ENCODE measurements at regions not wholly inside any gene's neighbourhood (a gene's known extent, or its start where the extent isn't known, plus 50 kb on each side); places are given as distances from the start of the nearest gene placed in this dataset.

DNA sequence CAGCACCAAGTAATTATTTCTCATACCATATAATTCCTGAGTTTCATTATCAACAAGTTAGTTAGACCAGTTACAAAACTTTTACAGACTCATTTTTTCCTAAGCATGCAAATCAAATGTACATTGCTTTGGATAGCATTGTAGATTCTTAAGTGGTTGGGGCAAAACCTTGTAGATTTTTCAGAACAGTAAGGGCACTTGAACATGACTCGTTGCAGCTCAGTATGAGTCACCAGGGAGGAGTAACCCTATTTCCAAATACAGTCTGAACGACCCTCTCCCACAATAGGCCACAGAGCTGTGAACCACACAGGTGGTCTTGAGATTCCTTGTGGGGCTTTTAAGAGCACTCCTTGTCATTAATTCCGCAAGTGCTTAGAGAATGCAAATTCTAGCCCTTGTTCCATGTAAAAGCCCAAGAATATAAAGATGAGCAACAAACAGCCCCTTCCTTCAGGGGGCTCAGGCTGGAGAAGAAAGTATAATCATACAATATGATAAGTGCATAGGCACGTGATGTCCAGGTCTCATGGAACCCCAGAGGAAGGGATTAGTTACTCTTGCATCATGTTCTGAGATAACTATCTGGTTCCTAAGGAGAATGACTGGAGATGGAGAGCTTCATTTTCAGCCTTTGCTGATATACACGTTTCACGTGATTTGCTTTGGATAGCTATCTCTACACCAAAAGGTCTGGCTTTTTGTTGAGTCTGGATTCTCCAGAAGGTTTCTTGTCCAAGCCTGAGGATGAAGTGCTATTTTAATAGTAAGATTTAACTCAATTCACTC lies 295.7 kb downstream of the KCNN2 start:
- no peak for DNase-seq (ENCODE audit: low spot score)

DNA sequence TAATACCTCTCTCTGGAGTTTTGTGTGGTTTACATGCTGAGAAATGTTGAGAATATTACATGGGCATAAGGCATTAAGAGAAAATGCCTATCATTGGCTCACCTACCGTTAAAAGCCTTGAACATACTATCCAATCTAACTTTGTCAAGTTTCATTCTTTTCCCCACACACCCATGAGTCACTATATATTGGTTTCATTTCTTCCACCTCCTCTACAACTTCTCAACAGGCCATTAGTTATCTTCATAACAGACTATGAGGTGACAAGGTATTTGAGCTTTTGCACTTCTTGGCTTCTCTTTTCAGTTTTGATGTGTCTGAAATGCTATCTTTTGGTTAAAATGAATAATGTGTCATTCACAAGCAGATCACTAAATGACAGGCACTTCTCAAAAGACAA lies 288.0 kb downstream of the KCNN2 start:
- DNase-seq (ENCODE audit: low spot score), result no peak

DNA sequence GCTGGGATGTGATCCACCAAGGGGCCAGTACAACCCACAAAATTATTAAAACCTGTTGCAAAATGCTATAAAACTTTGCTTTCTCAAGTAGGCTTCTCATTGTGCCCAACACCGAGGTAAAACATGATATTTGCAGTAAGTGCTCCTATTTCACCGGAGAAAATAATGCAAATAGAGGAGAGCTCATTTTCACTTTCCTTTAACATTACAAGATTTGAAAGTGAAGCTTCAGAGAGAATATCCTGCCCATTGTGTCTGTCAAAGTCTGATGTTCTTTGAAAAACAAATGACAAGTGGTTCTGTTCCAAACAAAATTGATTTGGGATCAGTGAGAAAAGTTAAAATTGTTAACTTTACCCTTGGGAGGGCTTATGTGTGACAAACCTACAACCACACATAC lies 287.1 kb downstream of the KCNN2 start:
- no peak for DNase-seq (ENCODE audit: low spot score)

DNA sequence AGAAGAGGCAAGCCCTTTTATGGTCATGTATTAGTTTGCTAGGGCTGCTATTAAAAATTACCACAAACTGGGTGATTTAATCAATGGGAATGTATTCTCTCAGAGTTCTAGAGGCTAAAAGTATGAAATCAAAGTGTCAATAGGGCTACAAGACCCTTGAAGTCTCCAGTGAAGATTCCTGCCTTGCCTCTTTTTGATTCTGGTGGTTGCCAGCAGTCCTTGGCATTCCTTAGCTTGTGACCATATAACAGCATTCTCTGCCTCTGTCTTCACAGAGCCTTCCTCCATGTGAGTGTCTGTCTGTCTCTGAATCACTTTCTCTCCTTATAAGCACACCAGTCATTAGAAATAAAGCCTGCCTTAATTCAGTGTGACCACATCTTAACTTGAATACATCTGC lies 282.7 kb downstream of the KCNN2 start:
- DNase-seq (ENCODE audit: low spot score), result no peak

DNA sequence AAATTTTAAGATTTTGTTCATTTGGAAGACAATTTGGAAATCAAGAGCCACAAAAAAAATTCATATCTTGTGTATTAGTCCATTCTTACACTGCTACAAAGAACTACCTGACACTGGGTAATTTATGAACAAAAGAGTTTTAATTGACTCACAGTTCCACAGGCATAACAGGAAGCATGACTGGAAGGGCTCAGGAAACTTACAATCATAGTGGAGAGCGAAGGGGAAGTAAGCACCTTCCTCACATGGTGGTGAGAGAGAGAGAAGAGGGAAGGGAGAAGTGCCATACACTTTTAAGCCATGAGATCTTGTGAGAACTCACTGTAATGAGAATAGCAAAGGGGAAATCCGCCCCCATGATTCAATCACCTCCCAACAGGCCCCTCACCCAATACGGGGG lies 274.4 kb downstream of the KCNN2 start:
- DNase-seq (ENCODE audit: low spot score), result no peak

DNA sequence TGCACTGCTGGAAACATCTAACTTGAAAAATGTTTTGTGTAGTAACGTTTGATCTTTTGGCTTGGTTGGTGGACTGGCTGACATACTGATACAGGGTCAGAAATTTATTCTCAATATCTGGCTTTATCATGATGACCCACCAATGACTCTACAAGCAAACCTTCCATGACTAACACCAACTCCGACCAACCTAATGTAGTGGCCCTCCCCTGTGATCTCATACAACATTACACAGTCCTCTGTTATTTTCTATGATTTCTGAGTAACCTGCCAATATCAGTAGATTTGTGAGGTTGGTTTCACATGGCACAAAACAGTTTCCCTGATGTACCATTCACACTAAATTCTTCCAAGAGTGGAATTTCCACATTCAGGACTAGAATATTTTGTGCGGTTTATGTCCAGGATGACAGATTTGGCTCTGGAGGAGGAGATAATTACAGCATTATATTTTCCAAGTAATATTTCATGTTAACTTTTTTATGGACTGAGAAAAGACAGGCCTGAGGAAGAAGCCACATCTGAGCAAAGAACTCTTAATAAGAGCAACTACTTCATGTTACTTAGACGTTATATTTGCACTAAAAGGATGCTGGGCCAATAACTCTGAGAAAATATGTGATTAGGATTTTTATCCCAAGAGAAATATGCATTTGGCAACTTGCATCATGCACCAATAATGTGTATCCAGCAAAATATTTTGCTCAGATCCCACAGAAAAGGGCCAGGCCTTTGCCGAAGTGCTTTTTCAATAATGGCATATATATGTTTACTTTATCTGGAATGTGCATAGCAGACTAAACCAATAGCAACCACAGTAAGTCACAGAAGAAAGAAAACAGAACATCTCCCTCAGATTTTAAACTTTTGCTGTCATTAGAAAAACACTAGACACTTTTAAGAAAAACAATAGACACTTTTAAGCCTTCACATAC lies 273.4 kb downstream of the KCNN2 start:
- no peak for DNase-seq (ENCODE audit: low spot score)

DNA sequence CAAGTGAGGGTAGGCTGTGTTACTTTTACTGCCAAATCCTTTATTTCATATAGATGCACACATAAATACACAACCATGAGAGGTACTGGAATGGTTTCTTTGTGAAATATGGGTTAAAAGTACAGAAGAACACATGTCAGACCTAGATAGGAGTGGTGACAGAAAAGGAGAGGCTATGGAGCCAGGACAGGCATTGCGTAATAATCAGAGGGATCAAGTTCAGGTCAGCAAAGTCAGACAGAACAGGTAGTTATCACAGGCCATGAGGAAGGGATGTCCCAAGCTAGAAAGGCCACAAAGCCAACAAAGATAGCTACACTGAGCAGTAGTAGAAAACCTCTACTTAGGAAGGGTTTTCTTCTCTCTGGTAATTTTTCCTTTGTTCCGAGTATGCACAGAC lies 272.6 kb downstream of the KCNN2 start:
- DNase-seq (ENCODE audit: low spot score), result no peak

DNA sequence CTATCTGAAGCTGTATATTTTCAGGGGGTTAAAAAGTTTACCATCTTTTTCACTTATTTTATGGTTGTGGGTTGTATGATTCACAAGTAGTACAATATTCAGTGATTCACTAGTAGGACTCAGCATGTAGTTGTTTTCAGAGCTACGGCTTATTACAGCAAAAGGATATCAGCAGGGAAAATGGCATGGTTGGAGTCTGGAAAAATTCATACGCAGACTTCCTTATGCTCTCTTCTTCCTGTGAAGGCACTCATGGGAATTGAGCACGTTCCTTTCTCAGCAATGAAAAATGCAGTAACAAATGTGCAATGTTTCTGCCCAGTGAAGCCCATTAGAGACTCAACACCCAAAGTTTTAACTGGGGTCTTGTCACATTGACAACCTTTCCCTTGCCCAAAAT lies 250.5 kb downstream of the KCNN2 start:
- DNase-seq (ENCODE audit: low spot score), result no peak

DNA sequence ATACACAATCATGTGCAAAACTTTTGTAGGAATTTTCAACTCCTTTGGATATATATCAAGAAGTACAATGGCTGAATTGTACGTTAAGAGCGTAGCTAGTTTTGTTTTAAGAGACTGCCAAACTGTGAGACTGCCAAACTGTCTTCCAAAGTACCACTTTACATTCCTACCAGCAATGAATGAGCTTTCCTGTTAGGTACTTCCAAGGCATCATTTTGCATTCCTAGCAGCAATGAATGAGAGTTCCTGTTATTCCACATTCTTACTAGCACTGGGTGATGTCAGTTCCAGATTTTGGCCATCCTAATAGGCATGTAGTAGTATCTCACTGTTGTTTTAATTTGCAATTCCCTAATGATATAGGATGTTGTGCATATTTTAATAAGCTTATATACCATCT lies 219.3 kb downstream of the KCNN2 start:
- no peak for DNase-seq (ENCODE audit: low spot score)

DNA sequence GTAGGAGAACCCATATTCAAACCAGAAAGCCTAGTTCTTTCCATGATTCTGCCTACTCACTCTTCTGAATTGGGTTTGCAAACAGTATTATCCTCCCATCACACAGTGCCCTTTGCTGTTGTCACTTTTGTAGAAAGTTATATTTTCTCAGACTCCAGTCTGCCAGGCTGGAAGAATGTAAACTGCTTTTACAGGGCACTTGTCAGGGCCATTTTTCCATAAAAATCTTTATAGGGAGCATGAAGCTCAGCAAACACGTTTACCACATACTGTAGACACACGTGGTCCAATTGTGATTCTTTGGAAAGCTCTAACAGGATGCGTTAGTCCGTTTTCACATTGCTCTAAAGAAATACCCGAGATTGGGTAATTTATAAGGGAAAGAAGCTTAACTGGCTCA lies 204.0 kb downstream of the KCNN2 start:
- DNase-seq (ENCODE audit: low spot score), result no peak

DNA sequence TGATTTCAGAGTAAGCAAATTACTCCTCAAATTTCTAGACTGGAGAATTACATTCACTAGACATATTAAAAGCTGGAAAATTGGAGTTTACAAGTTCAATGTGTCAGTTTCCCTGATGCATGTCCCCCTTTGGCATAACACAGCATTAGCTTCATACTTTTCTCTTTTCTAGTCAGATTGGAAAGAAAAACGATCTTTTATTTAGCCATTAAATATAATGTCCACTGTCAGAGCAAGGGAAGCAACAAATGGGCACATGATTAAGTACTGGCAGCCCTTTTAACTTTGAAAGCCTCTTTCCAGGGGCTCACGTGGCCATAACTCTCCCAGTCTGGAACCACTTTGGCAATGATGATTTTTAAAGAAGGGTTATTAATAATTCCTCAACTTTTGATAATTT lies 203.3 kb downstream of the KCNN2 start:
- no peak for DNase-seq (ENCODE audit: low spot score)

DNA sequence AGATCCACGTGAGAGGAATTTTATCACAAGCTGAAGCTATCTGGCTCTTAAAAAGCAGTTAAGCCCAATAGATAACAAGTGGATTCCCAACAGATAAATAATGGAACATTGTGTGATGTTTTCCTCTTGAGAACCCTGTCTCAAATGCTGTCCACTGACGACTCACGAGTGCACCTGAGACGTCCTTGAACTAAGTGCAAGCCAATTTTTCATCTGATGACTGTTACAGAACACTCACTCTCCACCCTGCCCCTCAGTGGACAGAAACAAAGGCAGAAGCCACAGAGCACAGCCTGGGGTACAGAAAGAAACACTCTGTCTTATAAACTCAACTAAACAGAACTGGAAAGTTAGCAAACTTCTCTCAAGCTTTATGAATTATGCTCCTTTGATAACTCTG lies 199.5 kb downstream of the KCNN2 start:
- DNase-seq (ENCODE audit: low spot score), result no peak
